B cell (primary cell): ENCODE measurements at regions not wholly inside any gene's neighbourhood (a gene's known extent, or its start where the extent isn't known, plus 50 kb on each side); places are given as distances from the start of the nearest gene placed in this dataset.

Experiments used
- ATAC-seq: fragments of 200-7000 bp; cut with Tn5 transposase; one replicate; pipeline ENCODE4 v1.10.0; 2021; ENCODE audit warnings: low read depth, mild to moderate bottlenecking, moderate number of reproducible peaks, moderate library complexity
- CTCF ChIA-PET: fragments of 350-600 bp; sonication (Branson Sonifier 250); formaldehyde crosslinking; loops from one replicate; lab custom pipeline; 2021; ENCODE audit warnings: antibody characterized with exemption, inconsistent platforms; lab: Charles Lee
- POLR2A ChIA-PET: fragments of 350-600 bp; sonication (Branson Sonifier 250); formaldehyde crosslinking; loops from one replicate; lab custom pipeline; 2021; ENCODE audit warnings: antibody characterized with exemption; lab: Charles Lee
- DNase-seq: peaks from one replicate; pipeline ENCODE4 v3.0.0; 2013
- H2AFZ ChIP-seq: 2 replicates; pipeline ENCODE4 v1.6.1; 2012; ENCODE audit warnings: mild to moderate bottlenecking, low read depth, low read length; ENCODE audit not compliant: insufficient read depth, poor library complexity, severe bottlenecking
- H3K27ac ChIP-seq, 2 donors: 1 replicate in 1 of 2; 2 replicates in 1 of 2; pipeline ENCODE4 v1.5.1; 2012 to 2013; ENCODE audit warnings: low read length in 2 of 2, mild to moderate bottlenecking in 2 of 2, moderate library complexity in 1 of 2
- H3K27me3 ChIP-seq, 4 experiments: fragments of 200-600 bp in 1 of 4; sonication (generic) in 1 of 4; replicated peaks in 1 of 4; 1 replicate in 2 of 4; 2 replicates in 2 of 4; pipeline versions ENCODE4 v1.6.1 to v1.7.0; 2013 to 2016; ENCODE audit warnings: low read length in 3 of 4, mild to moderate bottlenecking in 2 of 4, mixed read lengths in 1 of 4, moderate library complexity in 1 of 4; ENCODE audit not compliant: insufficient read depth in 4 of 4, control insufficient read depth in 3 of 4; ENCODE audit errors: control extremely low read depth in 1 of 4
- H3K36me3 ChIP-seq, 2 experiments: replicated peaks in 1 of 2; 1 replicate in 1 of 2; 2 replicates in 1 of 2; pipeline versions ENCODE4 v1.6.1 to v1.7.1; 2013; ENCODE audit warnings: low read length in 1 of 2; ENCODE audit not compliant: insufficient read depth in 2 of 2, control insufficient read depth in 1 of 2; ENCODE audit errors: control extremely low read depth in 1 of 2, extremely low read depth in 1 of 2
- H3K4me1 ChIP-seq, 2 donors: fragments of 200-600 bp in 1 of 2; sonication (generic) in 1 of 2; 1 replicate in 1 of 2; 2 replicates in 1 of 2; pipeline versions ENCODE4 v1.5.1 to v1.6.1; 2013 to 2017; ENCODE audit warnings: low read length in 2 of 2; ENCODE audit not compliant: control insufficient read depth in 2 of 2, insufficient read depth in 2 of 2
- H3K4me2 ChIP-seq: replicated peaks from 2 replicates; pipeline ENCODE3; 2012; ENCODE audit warnings: mild to moderate bottlenecking, low read depth, low read length; ENCODE audit not compliant: poor library complexity, severe bottlenecking
- H3K4me3 ChIP-seq, 5 experiments: fragments of 200-600 bp in 1 of 5; sonication (generic) in 1 of 5; 1 replicate in 3 of 5; 2 replicates in 2 of 5; pipeline versions ENCODE4 v1.5.1 to v1.7.0; 2011 to 2016; ENCODE audit warnings: low read length in 4 of 5, mild to moderate bottlenecking in 4 of 5, low read depth in 2 of 5, control low read depth in 1 of 5, moderate library complexity in 1 of 5; ENCODE audit not compliant: insufficient read depth in 1 of 5; ENCODE audit errors: control extremely low read depth in 1 of 5, extremely low read depth in 1 of 5
- H3K79me2 ChIP-seq: fragments of 200-600 bp; sonication (generic); one replicate; pipeline ENCODE4 v1.6.0; 2016; ENCODE audit warnings: low read length; ENCODE audit not compliant: control insufficient read depth, insufficient read depth
- H3K9ac ChIP-seq: fragments of 200-600 bp; sonication (generic); 2 replicates; pipeline ENCODE4 v1.6.1; 2017; ENCODE audit warnings: mild to moderate bottlenecking, low read length, moderate library complexity
- H3K9me3 ChIP-seq, 3 donors: one replicate each; pipeline versions ENCODE4 v1.6.1 to v1.7.1; 2013; ENCODE audit warnings: low read length in 2 of 3; ENCODE audit not compliant: control insufficient read depth in 2 of 3, insufficient read depth in 1 of 3; ENCODE audit errors: control extremely low read depth in 1 of 3
- H4K20me1 ChIP-seq: 2 replicates; pipeline ENCODE4 v1.6.0; 2012; ENCODE audit warnings: mild to moderate bottlenecking, low read length; ENCODE audit not compliant: insufficient read depth, control insufficient read depth, poor library complexity, severe bottlenecking
- H3K27ac Mint-ChIP-seq: one replicate; pipeline ENCODE4 v1.8.0; 2021; ENCODE audit warnings: mixed read lengths
- H3K27me3 Mint-ChIP-seq: one replicate; pipeline ENCODE4 v1.8.0; 2021; ENCODE audit warnings: mixed read lengths
- H3K4me1 Mint-ChIP-seq: one replicate; pipeline ENCODE4 v1.8.0; 2021; ENCODE audit warnings: mixed read lengths
- H3K4me3 Mint-ChIP-seq: one replicate; pipeline ENCODE4 v1.8.0; 2021; ENCODE audit warnings: mixed read lengths
- H3K9me3 Mint-ChIP-seq: one replicate; pipeline ENCODE4 v1.8.0; 2022; ENCODE audit warnings: mixed read lengths; ENCODE audit not compliant: insufficient read depth
- CTCF ChIP-seq: fragments of 200-600 bp; IDR thresholded peaks from one replicate; pipeline ENCODE4 v1.8.0; 2022; ENCODE audit warnings: antibody characterized with exemption, mild to moderate bottlenecking
- EZH2 ChIP-seq: IDR thresholded peaks from 2 replicates; pipeline ENCODE4 v1.6.1; 2012; ENCODE audit warnings: borderline replicate concordance, low read depth, mild to moderate bottlenecking, moderate library complexity, low read length; ENCODE audit not compliant: insufficient read depth, poor library complexity, severe bottlenecking
- WGBS: methylation state at CpG from one replicate; pipeline ENCODE4 v1.1.5; 2013; ENCODE audit warnings: missing lambda C conversion rate; ENCODE audit not compliant: insufficient coverage; 5-methylcytosine and 5-hydroxymethylcytosine counted together
- intact Hi-C: fragments of 100-400 bp; cut with micrococcal nuclease; formaldehyde crosslinking; loops from one replicate; pipeline ENCODE4 v1.10.0; 2022

DNA sequence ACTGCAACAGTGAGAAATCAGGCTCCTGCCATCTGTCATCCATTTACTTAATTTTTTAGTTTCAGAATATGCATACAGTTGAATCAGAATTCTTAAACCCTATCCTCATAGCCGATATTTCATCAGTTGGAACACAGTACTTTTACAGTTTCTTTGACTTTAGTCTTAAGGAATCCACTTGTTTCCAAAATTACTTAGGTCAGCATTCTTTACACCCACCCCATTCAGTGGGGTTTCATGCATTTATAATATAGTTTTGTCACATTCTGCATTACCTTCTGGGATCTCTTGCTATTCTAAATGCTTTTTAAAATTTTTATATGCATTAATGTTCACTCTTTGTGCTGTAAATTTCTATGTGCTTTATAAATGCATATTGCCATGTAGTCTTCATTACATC lies 400.4 kb upstream of the LRRTM4 start:
- Histone ChIP-seq H3K4me3 (no peak overlapping the region), H3K9me3 (peaks cover 0 to 3% (median 0%) of the 10 kb centered on the region in 3 donors), H2AFZ (no peak overlapping the region), H3K4me1 (no peaks in the 10 kb centered on the region), H4K20me1 (no peaks in the 10 kb centered on the region), H3K27me3 (no peaks in the 10 kb centered on the region), H3K36me3 (no peaks in the 10 kb centered on the region), H3K4me2 (no peak overlapping the region), H3K9ac (no peak overlapping the region), H3K79me2 (no peaks in the 10 kb centered on the region), H3K27ac (no peak overlapping the region)
- intact Hi-C loops = no loop called here
- TF ChIP-seq CTCF (no peak), EZH2 (no peak)
- ChIA-PET POLR2A (no interaction called here), CTCF (no interaction called here)
- H3K27ac Mint-ChIP-seq = no peak overlapping the region
- H3K4me1 Mint-ChIP-seq = no peaks in the 10 kb centered on the region
- no peak for ATAC-seq
- no peak overlapping the region for H3K4me3 Mint-ChIP-seq
- DNase-seq = no peak
- H3K9me3 Mint-ChIP-seq = peaks cover 6% of the 10 kb centered on the region
- WGBS = no CpG with 5 or more reads among the region's 1 CpG
- no peaks in the 10 kb centered on the region for H3K27me3 Mint-ChIP-seq

- Mint-ChIP-seq H3K27ac (no peak overlapping the region), H3K4me1 (no peaks in the 10 kb centered on the region), H3K4me3 (no peak overlapping the region), H3K9me3 (peaks cover 7% of the 10 kb centered on the region), H3K27me3 (no peaks in the 10 kb centered on the region)
- TF ChIP-seq EZH2 = no peak
- TF ChIP-seq CTCF = no peak
- ATAC-seq = no peak
- no peaks in the 10 kb centered on the region for H3K9me3 ChIP-seq
- H3K4me1 ChIP-seq = no peaks in the 10 kb centered on the region
- no peaks in the 10 kb centered on the region for H4K20me1 ChIP-seq
- H3K4me2 ChIP-seq = no peak overlapping the region
- DNase-seq = no peak
- no peaks in the 10 kb centered on the region for H3K27me3 ChIP-seq
- no peak overlapping the region for H3K4me3 ChIP-seq
- H3K36me3 ChIP-seq = no peaks in the 10 kb centered on the region
- no peak overlapping the region for H3K27ac ChIP-seq
- intact Hi-C loops = no loop called here
- no peak overlapping the region for H2AFZ ChIP-seq
- ChIA-PET CTCF (no interaction called here), POLR2A (no interaction called here)
- no peak overlapping the region for H3K9ac ChIP-seq
- no peaks in the 10 kb centered on the region for H3K79me2 ChIP-seq
- 86% methylated on average over 1 of the region's 5 CpGs for WGBS
Observed at GRCh38 chr2:77937366-77937765, 415.2 kb upstream of the LRRTM4 start.
